ENCODE measurements at regions not wholly inside any gene's neighbourhood (a gene's known extent, or its start where the extent isn't known, plus 50 kb on each side); places are given as distances from the start of the nearest gene placed in this dataset.

GRCh38 chr9:119788921-119789320, 419.7 kb upstream of the BRINP1 start:
- H3F3A ChIP-seq (ENCODE audit: insufficient read depth, low read length) = no peaks in the 10 kb centered on the region
- no peak overlapping the region for H3K4me2 ChIP-seq (ENCODE audit: low read length)
- H3K27ac ChIP-seq (ENCODE audit: low read depth, low read length, poor library complexity, severe bottlenecking) = no peak overlapping the region
- no peaks in the 10 kb centered on the region for H3K27me3 ChIP-seq (ENCODE audit: insufficient read depth, low read length)
- no peaks in the 10 kb centered on the region for H4K20me1 ChIP-seq (ENCODE audit: insufficient read depth, low read length)
- H3K36me3 ChIP-seq (ENCODE audit: insufficient read depth, low read length) = no peaks in the 10 kb centered on the region
- H3K9me2 ChIP-seq (ENCODE audit: low read depth, low read length) = no peaks in the 10 kb centered on the region
- no peak overlapping the region for H2AFZ ChIP-seq (ENCODE audit: low read length)
- no peaks in the 10 kb centered on the region for H3K9me3 ChIP-seq (ENCODE audit: low read length)
- TF ChIP-seq CTCF (IDR thresholded peaks at IDR 0.05; ENCODE audit: low read length) (no peak), EZH2 (IDR thresholded peaks at IDR 0.05; ENCODE audit: borderline replicate concordance, low read length) (no peak)
- H3K9ac ChIP-seq (ENCODE audit: low read length) = no peak overlapping the region
- no peaks in the 10 kb centered on the region for H3K79me2 ChIP-seq (ENCODE audit: insufficient read depth, low read length)
- no peak overlapping the region for H3K4me3 ChIP-seq (ENCODE audit: low read depth, low read length, poor library complexity, severe bottlenecking)
- no peaks in the 10 kb centered on the region for H3K4me1 ChIP-seq (ENCODE audit: insufficient read depth, low read length, severe bottlenecking)

- Histone ChIP-seq H3K4me3 (ENCODE audit: low read depth, low read length, poor library complexity, severe bottlenecking) (no peak overlapping the region), H3K4me2 (ENCODE audit: low read length) (no peak overlapping the region), H3K9me2 (ENCODE audit: low read depth, low read length) (no peaks in the 10 kb centered on the region), H3K36me3 (ENCODE audit: insufficient read depth, low read length) (no peaks in the 10 kb centered on the region), H3K27ac (ENCODE audit: low read depth, low read length, poor library complexity, severe bottlenecking) (no peak overlapping the region), H3K9ac (ENCODE audit: low read length) (no peak overlapping the region), H3K9me3 (ENCODE audit: low read length) (no peaks in the 10 kb centered on the region), H3F3A (ENCODE audit: insufficient read depth, low read length) (no peaks in the 10 kb centered on the region), H3K4me1 (ENCODE audit: insufficient read depth, low read length, severe bottlenecking) (no peaks in the 10 kb centered on the region), H2AFZ (ENCODE audit: low read length) (no peak overlapping the region), H3K79me2 (ENCODE audit: insufficient read depth, low read length) (no peaks in the 10 kb centered on the region), H4K20me1 (ENCODE audit: insufficient read depth, low read length) (no peaks in the 10 kb centered on the region), H3K27me3 (ENCODE audit: insufficient read depth, low read length) (no peaks in the 10 kb centered on the region)
- TF ChIP-seq EZH2 (IDR thresholded peaks at IDR 0.05; ENCODE audit: borderline replicate concordance, low read length) = no peak
- TF ChIP-seq CTCF (IDR thresholded peaks at IDR 0.05; ENCODE audit: low read length) = no peak
These were observed 412.7 kb upstream of the BRINP1 start for GRCh38 chr9:119781886-119782285.

GRCh38 chr9:119775410-119775809, 406.2 kb upstream of the BRINP1 start:
- H3K9me3 ChIP-seq (ENCODE audit: low read length) = no peaks in the 10 kb centered on the region
- no peak overlapping the region for H3K4me2 ChIP-seq (ENCODE audit: low read length)
- H3K27ac ChIP-seq (ENCODE audit: low read depth, low read length, poor library complexity, severe bottlenecking) = no peak overlapping the region
- no peaks in the 10 kb centered on the region for H3K36me3 ChIP-seq (ENCODE audit: insufficient read depth, low read length)
- H3F3A ChIP-seq (ENCODE audit: insufficient read depth, low read length) = no peaks in the 10 kb centered on the region
- no peaks in the 10 kb centered on the region for H3K27me3 ChIP-seq (ENCODE audit: insufficient read depth, low read length)
- H3K9me2 ChIP-seq (ENCODE audit: low read depth, low read length) = no peaks in the 10 kb centered on the region
- H2AFZ ChIP-seq (ENCODE audit: low read length) = no peak overlapping the region
- H3K4me1 ChIP-seq (ENCODE audit: insufficient read depth, low read length, severe bottlenecking) = no peaks in the 10 kb centered on the region
- H3K79me2 ChIP-seq (ENCODE audit: insufficient read depth, low read length) = no peaks in the 10 kb centered on the region
- no peak overlapping the region for H3K9ac ChIP-seq (ENCODE audit: low read length)
- H3K4me3 ChIP-seq (ENCODE audit: low read depth, low read length, poor library complexity, severe bottlenecking) = no peak overlapping the region
- no peak for TF ChIP-seq CTCF (IDR thresholded peaks at IDR 0.05; ENCODE audit: low read length)
- no peaks in the 10 kb centered on the region for H4K20me1 ChIP-seq (ENCODE audit: insufficient read depth, low read length)

Measured in OCI-LY1 (cell line).